CD8-positive, alpha-beta memory T cell (primary cell): ENCODE measurements at regions not wholly inside any gene's neighbourhood (a gene's known extent, or its start where the extent isn't known, plus 50 kb on each side); places are given as distances from the start of the nearest gene placed in this dataset.

Source experiments
- CTCF ChIA-PET: fragments of 350-600 bp; sonication (Branson Sonifier 250); formaldehyde crosslinking; loops from one replicate; lab custom pipeline; 2021; ENCODE audit warnings: antibody characterized with exemption; lab: Charles Lee
- POLR2A ChIA-PET: fragments of 350-600 bp; sonication (Branson Sonifier 250); formaldehyde crosslinking; loops from one replicate; lab custom pipeline; 2021; ENCODE audit warnings: antibody characterized with exemption; lab: Charles Lee
- DNase-seq, 5 donors: peaks; one replicate each; pipeline versions ENCODE4 v3.0.0 to v3.0.0-alpha.2; 2020 to 2022; ENCODE audit warnings: mixed read lengths in 1 of 5
- H3K27ac ChIP-seq: one replicate; pipeline ENCODE4 v1.7.0; 2013; ENCODE audit warnings: low read depth, mild to moderate bottlenecking, low read length, moderate library complexity
- H3K27me3 ChIP-seq: 2 replicates; pipeline ENCODE4 v1.7.0; 2013; ENCODE audit warnings: low read length, mild to moderate bottlenecking; ENCODE audit not compliant: insufficient read depth, poor library complexity, severe bottlenecking
- H3K36me3 ChIP-seq: 2 replicates; pipeline ENCODE4 v1.7.0; 2013; ENCODE audit warnings: mild to moderate bottlenecking, low read length, moderate library complexity; ENCODE audit not compliant: insufficient read depth
- H3K4me1 ChIP-seq: 2 replicates; pipeline ENCODE4 v1.7.0; 2013; ENCODE audit warnings: mild to moderate bottlenecking, low read length, moderate library complexity; ENCODE audit not compliant: insufficient read depth
- H3K4me3 ChIP-seq: 2 replicates; pipeline ENCODE4 v1.7.0; 2013; ENCODE audit warnings: mild to moderate bottlenecking, low read length
- H3K9me3 ChIP-seq: 2 replicates; pipeline ENCODE4 v1.7.0; 2013; ENCODE audit warnings: mild to moderate bottlenecking, low read length
- H3K27ac Mint-ChIP-seq, 8 donors: one replicate each; pipeline ENCODE4 v1.8.0; 2020 to 2021; ENCODE audit warnings: mixed read lengths in 8 of 8, mild to moderate bottlenecking in 6 of 8, inconsistent platforms in 3 of 8, moderate library complexity in 3 of 8
- H3K27me3 Mint-ChIP-seq, 2 donors: one replicate each; pipeline ENCODE4 v1.8.0; 2020 to 2021; ENCODE audit warnings: mixed read lengths in 2 of 2, mild to moderate bottlenecking in 1 of 2, moderate library complexity in 1 of 2
- H3K36me3 Mint-ChIP-seq, 3 donors: one replicate each; pipeline ENCODE4 v1.8.0; 2020 to 2021; ENCODE audit warnings: mixed read lengths in 3 of 3, inconsistent platforms in 1 of 3, mild to moderate bottlenecking in 1 of 3
- H3K4me1 Mint-ChIP-seq, 3 donors: one replicate each; pipeline ENCODE4 v1.8.0; 2020 to 2021; ENCODE audit warnings: mixed read lengths in 3 of 3, inconsistent platforms in 1 of 3, mild to moderate bottlenecking in 1 of 3
- H3K4me3 Mint-ChIP-seq, 7 donors: one replicate each; pipeline ENCODE4 v1.8.0; 2020 to 2021; ENCODE audit warnings: mixed read lengths in 7 of 7, mild to moderate bottlenecking in 6 of 7, moderate library complexity in 4 of 7, inconsistent platforms in 2 of 7
- H3K9me3 Mint-ChIP-seq, 5 donors: one replicate each; pipeline ENCODE4 v1.8.0; 2020 to 2022; ENCODE audit warnings: mixed read lengths in 5 of 5, mild to moderate bottlenecking in 3 of 5, moderate library complexity in 2 of 5, inconsistent platforms in 1 of 5

GRCh38 chr1:82042306-82043060 is 241.7 kb downstream of the ADGRL2 start:
- Histone ChIP-seq H3K9me3 (no peaks in the 10 kb centered on the region), H3K27me3 (no peaks in the 10 kb centered on the region), H3K4me3 (no peak overlapping the region), H3K36me3 (no peaks in the 10 kb centered on the region), H3K4me1 (no peaks in the 10 kb centered on the region), H3K27ac (no peak overlapping the region)
- Mint-ChIP-seq H3K27me3 (no peaks in the 10 kb centered on the region), H3K4me3 (no peak overlapping the region), H3K36me3 (no peaks in the 10 kb centered on the region), H3K9me3 (peaks cover 3 to 18% (median 9%) of the 10 kb centered on the region in 5 donors), H3K27ac (no peak overlapping the region), H3K4me1 (no peaks in the 10 kb centered on the region)
- no peak for DNase-seq
- ChIA-PET POLR2A (no interaction called here), CTCF (no interaction called here)
